SU-DHL-6 (cell line): ENCODE measurements at regions not wholly inside any gene's neighbourhood (a gene's known extent, or its start where the extent isn't known, plus 50 kb on each side); places are given as distances from the start of the nearest gene placed in this dataset.

Experiments used
- H2AFZ ChIP-seq: fragments of 200-600 bp; sonication (generic); 2 replicates; pipeline ENCODE4 v1.6.1; 2014; ENCODE audit warnings: low read depth, mild to moderate bottlenecking, moderate library complexity, mixed read lengths, antibody characterized with exemption, low read length; ENCODE audit not compliant: severe bottlenecking
- H3F3A ChIP-seq: fragments of 200-600 bp; shearing (Covaris generic); 2 replicates; pipeline ENCODE4 v1.6.0; 2016; ENCODE audit warnings: antibody characterized with exemption, mild to moderate bottlenecking; ENCODE audit not compliant: insufficient read depth
- H3K27ac ChIP-seq: fragments of 200-600 bp; sonication (generic); 2 replicates; pipeline ENCODE4 v1.5.1; 2016; ENCODE audit warnings: low read depth, mild to moderate bottlenecking, low read length, moderate library complexity, mixed read lengths
- H3K27me3 ChIP-seq: fragments of 200-600 bp; sonication (generic), shearing (Covaris generic); 2 replicates; pipeline ENCODE4 v1.6.0; 2014; ENCODE audit warnings: mild to moderate bottlenecking, low read length
- H3K36me3 ChIP-seq: fragments of 200-600 bp; sonication (generic); 2 replicates; pipeline ENCODE4 v1.6.1; 2014; ENCODE audit warnings: mild to moderate bottlenecking, low read length, mixed read lengths
- H3K4me2 ChIP-seq: fragments of 300-600, 200-600 bp; shearing (Covaris generic), sonication (generic); 2 replicates; pipeline ENCODE4 v1.6.0; 2014; ENCODE audit warnings: low read length, low read depth, mild to moderate bottlenecking; ENCODE audit not compliant: poor library complexity, severe bottlenecking
- H3K4me3 ChIP-seq: fragments of 200-600 bp; sonication (generic); 2 replicates; pipeline ENCODE4 v1.5.1; 2014; ENCODE audit warnings: antibody characterized with exemption, low read length, mild to moderate bottlenecking, mixed read lengths; ENCODE audit not compliant: insufficient read depth, poor library complexity, severe bottlenecking
- H3K79me2 ChIP-seq: fragments of 200-600 bp; sonication (generic); 2 replicates; pipeline ENCODE4 v1.6.1; 2014; ENCODE audit warnings: mild to moderate bottlenecking, low read length, moderate library complexity; ENCODE audit not compliant: insufficient read depth
- H3K9ac ChIP-seq: fragments of 200-600 bp; sonication (generic); 2 replicates; pipeline ENCODE4 v1.7.0; 2014; ENCODE audit warnings: mild to moderate bottlenecking, low read length
- H3K9me2 ChIP-seq: fragments of 200-600 bp; sonication (generic); replicated peaks from 2 replicates; pipeline ENCODE4 v1.6.1; 2014; ENCODE audit warnings: low read length; ENCODE audit not compliant: insufficient read depth
- H3K9me3 ChIP-seq: fragments of 200-600 bp; sonication (generic); 2 replicates; pipeline ENCODE4 v1.6.1; 2014; ENCODE audit warnings: low read length, mixed read lengths; ENCODE audit not compliant: insufficient read depth
- H4K20me1 ChIP-seq: fragments of 200-600 bp; sonication (generic); 2 replicates; pipeline ENCODE4 v1.6.1; 2014; ENCODE audit warnings: low read depth, mild to moderate bottlenecking, antibody characterized with exemption, low read length, moderate library complexity, mixed read lengths
- CTCF ChIP-seq: fragments of 200-600 bp; sonication (generic); IDR thresholded peaks from one replicate; pipeline ENCODE4 v1.5.1; 2017; ENCODE audit warnings: antibody characterized with exemption, mild to moderate bottlenecking, low read length, moderate library complexity; ENCODE audit not compliant: insufficient read depth, poor library complexity, severe bottlenecking
- EZH2phosphoT487 ChIP-seq: fragments of 200-600 bp; sonication (generic), shearing (Covaris generic); conservative IDR thresholded peaks from 2 replicates; pipeline ENCODE4 v1.6.1; 2018; ENCODE audit warnings: mild to moderate bottlenecking, antibody characterized with exemption, low read length, moderate library complexity, mixed read lengths

- Histone ChIP-seq H2AFZ (no peak overlapping the region), H3K27ac (no peak overlapping the region)
These were observed 1031.5 kb downstream of the CDH11 start for GRCh38 chr16:64090327-64090726.

GRCh38 chr16:64089697-64090096 lies 1032.2 kb downstream of the CDH11 start:
- Histone ChIP-seq H3K4me3 (no peak overlapping the region), H3K9me3 (no peaks in the 10 kb centered on the region)

More at GRCh38 chr16:64090327-64090726, 1031.5 kb downstream of the CDH11 start:
- no peaks in the 10 kb centered on the region for H3K9me2 ChIP-seq
- no peaks in the 10 kb centered on the region for H3K27me3 ChIP-seq
- H4K20me1 ChIP-seq: no peaks in the 10 kb centered on the region
- no peak overlapping the region for H3K4me3 ChIP-seq
- H3K36me3 ChIP-seq: no peaks in the 10 kb centered on the region
- no peaks in the 10 kb centered on the region for H3K9me3 ChIP-seq
- TF ChIP-seq CTCF (no peak), EZH2phosphoT487 (no peak)
- no peak overlapping the region for H3K4me2 ChIP-seq
- no peaks in the 10 kb centered on the region for H3F3A ChIP-seq
- no peak overlapping the region for H3K9ac ChIP-seq
- H3K79me2 ChIP-seq: no peaks in the 10 kb centered on the region

GRCh38 chr16:64088838-64089237 lies 1033.0 kb downstream of the CDH11 start:
- H3K9me2 ChIP-seq: no peaks in the 10 kb centered on the region
- H3K27me3 ChIP-seq: no peaks in the 10 kb centered on the region
- no peak overlapping the region for H3K27ac ChIP-seq
- H3K9me3 ChIP-seq: no peaks in the 10 kb centered on the region
- H3K9ac ChIP-seq: no peak overlapping the region
- TF ChIP-seq EZH2phosphoT487: no peak
- no peak for TF ChIP-seq CTCF
- no peaks in the 10 kb centered on the region for H3K36me3 ChIP-seq
- H3K79me2 ChIP-seq: no peaks in the 10 kb centered on the region
- H3K4me2 ChIP-seq: no peak overlapping the region
- no peaks in the 10 kb centered on the region for H3F3A ChIP-seq
- no peak overlapping the region for H3K4me3 ChIP-seq
- no peak overlapping the region for H2AFZ ChIP-seq
- no peaks in the 10 kb centered on the region for H4K20me1 ChIP-seq

More at GRCh38 chr16:64089697-64090096, 1032.2 kb downstream of the CDH11 start:
- Histone ChIP-seq H3K79me2 (no peaks in the 10 kb centered on the region), H3K27ac (no peak overlapping the region), H3F3A (no peaks in the 10 kb centered on the region), H3K27me3 (no peaks in the 10 kb centered on the region), H3K4me2 (no peak overlapping the region), H3K36me3 (no peaks in the 10 kb centered on the region), H3K9ac (no peak overlapping the region), H4K20me1 (no peaks in the 10 kb centered on the region), H3K9me2 (no peaks in the 10 kb centered on the region), H2AFZ (no peak overlapping the region)
- peak; percentile 21 for TF ChIP-seq CTCF
- TF ChIP-seq EZH2phosphoT487: no peak

- H3K27ac ChIP-seq: no peak overlapping the region
- TF ChIP-seq EZH2phosphoT487 (no peak), CTCF (no peak)
- no peak overlapping the region for H3K4me3 ChIP-seq
- no peak overlapping the region for H2AFZ ChIP-seq
- no peaks in the 10 kb centered on the region for H3K36me3 ChIP-seq
- no peaks in the 10 kb centered on the region for H3K9me2 ChIP-seq
- H3K27me3 ChIP-seq: no peaks in the 10 kb centered on the region
- no peak overlapping the region for H3K9ac ChIP-seq
- H3K79me2 ChIP-seq: no peaks in the 10 kb centered on the region
- H4K20me1 ChIP-seq: no peaks in the 10 kb centered on the region
- H3K4me2 ChIP-seq: no peak overlapping the region
- no peaks in the 10 kb centered on the region for H3K9me3 ChIP-seq
- H3F3A ChIP-seq: no peaks in the 10 kb centered on the region
These were observed 1036.6 kb downstream of the CDH11 start for GRCh38 chr16:64085296-64085695.
